Heart right ventricle (tissue), 16 donors: ENCODE measurements at regions not wholly inside any gene's neighbourhood (a gene's known extent, or its start where the extent isn't known, plus 50 kb on each side); places are given as distances from the start of the nearest gene placed in this dataset.

ENCODE experiments used
- ATAC-seq, 8 donors: fragments of 200-7000 bp; cut with Tn5 transposase; one replicate each; pipeline ENCODE4 v1.9.1; 2020; ENCODE audit warnings: mild to moderate bottlenecking in 8 of 8, moderate library complexity in 8 of 8, moderate number of reproducible peaks in 1 of 8
- DNase-seq, 2 donors: peaks; one replicate each; pipeline ENCODE4 v3.0.0-alpha.2; 2020
- H3K27ac ChIP-seq, 10 donors: fragments of 200-600 bp; sonication (generic) in 2 of 10; one replicate each; pipeline versions ENCODE4 v1.5.0 to v1.8.0; 2020 to 2022; ENCODE audit warnings: mild to moderate bottlenecking in 3 of 10
- H3K27me3 ChIP-seq, 7 donors: fragments of 200-600 bp; one replicate each; pipeline ENCODE4 v1.8.0; 2021 to 2022; ENCODE audit warnings: mild to moderate bottlenecking in 2 of 7
- H3K36me3 ChIP-seq, 9 donors: fragments of 200-600 bp; sonication (generic) in 1 of 9; one replicate each; pipeline versions ENCODE4 v1.5.0 to v1.8.0; 2020 to 2022; ENCODE audit warnings: mild to moderate bottlenecking in 2 of 9
- H3K4me1 ChIP-seq, 9 donors: fragments of 200-600 bp; sonication (generic) in 1 of 9; one replicate each; pipeline versions ENCODE4 v1.5.0 to v1.8.0; 2020 to 2022; ENCODE audit warnings: mild to moderate bottlenecking in 4 of 9
- H3K4me3 ChIP-seq, 10 donors: fragments of 200-600 bp; sonication (generic) in 2 of 10; one replicate each; pipeline versions ENCODE4 v1.5.0 to v1.8.0; 2020 to 2022; ENCODE audit warnings: mild to moderate bottlenecking in 7 of 10, moderate library complexity in 2 of 10
- H3K9me3 ChIP-seq, 11 donors: fragments of 200-600 bp in 10 of 11; sonication (generic) in 2 of 11; one replicate each; pipeline versions ENCODE4 v1.5.0 to v1.8.0; 2013 to 2022; ENCODE audit warnings: mild to moderate bottlenecking in 2 of 11, control low read depth in 1 of 11, moderate library complexity in 1 of 11
- WGBS, 2 donors: extraction: QIAGEN DNeasy Blood & Tissue Kit; methylation state at CpG; one replicate each; pipeline ENCODE4 v1.1.7; 2013; ENCODE audit warnings: inconsistent platforms in 1 of 2; 5-methylcytosine and 5-hydroxymethylcytosine counted together
- intact Hi-C, 10 donors: fragments of 100-400 bp; cut with DNase I; formaldehyde crosslinking; loops; one replicate each; pipeline versions ENCODE4 v1.11.1 to v1.14.2; 2022
- TF ChIP-seq, protein P1 (sequence below), 9 donors: fragments of 200-600 bp; sonication (generic) in 2 of 9; IDR thresholded peaks; one replicate each; pipeline versions ENCODE4 v1.5.0 to v1.8.0; 2021 to 2022; ENCODE audit warnings: antibody characterized with exemption in 9 of 9, mild to moderate bottlenecking in 5 of 9, moderate library complexity in 1 of 9
- donor health status: Arrhythmogenic right ventricular cardiomyopathy.
- donor health status: ischemic (EF 13 %, LVEDD 7.1; RV severe dilation, severe dysfunction).
- donor health status: healthy with polysubstance abuse.
- donor health status: DM: no; HTN: yes; CAD: no.
- donor health status: DM: no; HTN: no; CAD: no.
- donor health status: ischemic (EF 25% LVEDD 6.9; RV normal size, moderate dysfunction).
- donor health status: ischemic (EF 25% LVEDD 5.7; RV mildly dilated, moderate dysfunction).
- donor health status: healthy.
- donor health status: DM: yes; HTN: yes; CAD: no.
- donor health status: Ischemic cardiomyopathy.
- donor health status: ischemic (EF 35%, LVEDD 5.7; RV mildly dilated, moderate dysfunction).
- donor health status: nonischemic (EF 11% LVEDD 7.7; RV severe dilation, severe dysfunction).
- donor health status: DM: yes; HTN: yes; CAD: no.
- donor health status: PGD.
- donor health status: ischemic (EF 29% LVEDD 5.4; RV normal size, mild dysfunction).
- donor health status: nonischemic (EF 23%, LVEDD 6.1; RV moderate dilation, normal function).

- Histone ChIP-seq H3K4me3 (no peak overlapping the region), H3K9me3 (no peaks in the 10 kb centered on the region), H3K27me3 (no peaks in the 10 kb centered on the region), H3K36me3 (no peaks in the 10 kb centered on the region), H3K4me1 (peaks cover 0 to 17% (median 0%) of the 10 kb centered on the region in 9 donors), H3K27ac (peak overlapping the region in 1 of 10 donors; percentile 68)
- ATAC-seq (peak in 2 of 8 donors; percentile 33 to 55), DNase-seq (no peak)
- 57 to 62% methylated on average over 7 of the region's 7 CpGs for WGBS, 2 donors
- intact Hi-C loops, result no loop called here
- TF ChIP-seq, protein P1, sequence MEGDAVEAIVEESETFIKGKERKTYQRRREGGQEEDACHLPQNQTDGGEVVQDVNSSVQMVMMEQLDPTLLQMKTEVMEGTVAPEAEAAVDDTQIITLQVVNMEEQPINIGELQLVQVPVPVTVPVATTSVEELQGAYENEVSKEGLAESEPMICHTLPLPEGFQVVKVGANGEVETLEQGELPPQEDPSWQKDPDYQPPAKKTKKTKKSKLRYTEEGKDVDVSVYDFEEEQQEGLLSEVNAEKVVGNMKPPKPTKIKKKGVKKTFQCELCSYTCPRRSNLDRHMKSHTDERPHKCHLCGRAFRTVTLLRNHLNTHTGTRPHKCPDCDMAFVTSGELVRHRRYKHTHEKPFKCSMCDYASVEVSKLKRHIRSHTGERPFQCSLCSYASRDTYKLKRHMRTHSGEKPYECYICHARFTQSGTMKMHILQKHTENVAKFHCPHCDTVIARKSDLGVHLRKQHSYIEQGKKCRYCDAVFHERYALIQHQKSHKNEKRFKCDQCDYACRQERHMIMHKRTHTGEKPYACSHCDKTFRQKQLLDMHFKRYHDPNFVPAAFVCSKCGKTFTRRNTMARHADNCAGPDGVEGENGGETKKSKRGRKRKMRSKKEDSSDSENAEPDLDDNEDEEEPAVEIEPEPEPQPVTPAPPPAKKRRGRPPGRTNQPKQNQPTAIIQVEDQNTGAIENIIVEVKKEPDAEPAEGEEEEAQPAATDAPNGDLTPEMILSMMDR (IDR thresholded peaks at IDR 0.05), result no peak
Observed at GRCh38 chr6:139920027-139920775, 545.8 kb upstream of the CITED2 start.

- intact Hi-C loops, result no loop called here
- peaks cover 0 to 6% (median 0%) of the 10 kb centered on the region in 11 donors for H3K9me3 ChIP-seq
- peak in 1 of 8 donors; percentile 17 for ATAC-seq
- whole genome bisulfite sequencing, 2 donors, result 71 to 73% methylated on average over 8 of the region's 8 CpGs
- DNase-seq, result no peak
- peaks cover 0 to 17% (median 0%) of the 10 kb centered on the region in 9 donors for H3K4me1 ChIP-seq
- no peak overlapping the region for H3K4me3 ChIP-seq
- no peaks in the 10 kb centered on the region for H3K36me3 ChIP-seq
- TF ChIP-seq, protein P1 (IDR thresholded peaks at IDR 0.05), result no peak
- H3K27ac ChIP-seq, result peak overlapping the region in 1 of 10 donors; percentile 68
- H3K27me3 ChIP-seq, result no peaks in the 10 kb centered on the region
Observed at GRCh38 chr6:139919107-139920026, 544.9 kb upstream of the CITED2 start.

GRCh38 chr6:139917951-139918630 is 543.6 kb upstream of the CITED2 start:
- 86 to 87% methylated on average over 7 of the region's 7 CpGs for WGBS, 2 donors
- TF ChIP-seq, protein P1 (IDR thresholded peaks at IDR 0.05), result no peak
- no peak overlapping the region for H3K4me3 ChIP-seq
- H3K36me3 ChIP-seq, result no peaks in the 10 kb centered on the region
- peaks cover 0 to 17% (median 0%) of the 10 kb centered on the region in 9 donors for H3K4me1 ChIP-seq
- no peaks in the 10 kb centered on the region for H3K27me3 ChIP-seq
- DNase-seq (no peak), ATAC-seq (no peak)
- no peak overlapping the region for H3K27ac ChIP-seq
- peaks cover 0 to 8% (median 0%) of the 10 kb centered on the region in 11 donors for H3K9me3 ChIP-seq
- intact Hi-C loops, result no loop called here

DNA sequence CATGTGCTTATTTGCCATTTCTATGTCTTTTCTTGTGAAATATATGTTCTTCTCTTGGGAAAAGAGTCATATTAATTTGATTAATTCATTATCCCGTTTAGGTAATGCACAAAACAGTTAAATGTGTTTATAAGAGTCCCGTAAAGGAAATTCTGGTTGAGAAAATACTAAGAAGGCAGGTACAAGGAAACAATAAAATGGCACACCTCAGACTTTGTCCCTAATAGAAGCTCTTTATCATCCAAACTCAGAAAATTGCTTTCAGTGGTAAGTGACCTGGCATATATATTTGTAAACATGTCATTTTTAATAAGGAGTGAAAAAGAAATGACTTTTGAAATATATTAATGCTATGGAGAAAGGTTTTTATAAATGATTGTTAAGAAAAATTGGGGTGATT is 540.5 kb upstream of the CITED2 start:
- Histone ChIP-seq H3K27me3 (no peaks in the 10 kb centered on the region), H3K36me3 (no peaks in the 10 kb centered on the region), H3K4me1 (peaks cover 0 to 14% (median 0%) of the 10 kb centered on the region in 9 donors), H3K4me3 (no peak overlapping the region), H3K9me3 (peaks cover 0 to 8% (median 0%) of the 10 kb centered on the region in 11 donors), H3K27ac (no peak overlapping the region)
- DNase-seq (no peak), ATAC-seq (no peak)
- intact Hi-C loops, result no loop called here
- WGBS, 2 donors, result 49 to 97% methylated on average over 2 of the region's 2 CpGs
- TF ChIP-seq, protein P1 (IDR thresholded peaks at IDR 0.05), result no peak
